Heart left ventricle (tissue), 13 donors: ENCODE measurements at regions not wholly inside any gene's neighbourhood (a gene's known extent, or its start where the extent isn't known, plus 50 kb on each side); places are given as distances from the start of the nearest gene placed in this dataset.

Source experiments
- CTCF ChIP-seq, 12 donors: fragments of 200-600 bp; sonication (generic) in 4 of 12; IDR thresholded peaks; one replicate each; pipeline versions ENCODE4 v1.5.0 to v1.8.0; 2018 to 2022; ENCODE audit warnings: antibody characterized with exemption in 12 of 12, mild to moderate bottlenecking in 5 of 12
- POLR2A ChIP-seq, 2 donors: fragments of 450-650 bp; IDR thresholded peaks; one replicate each; pipeline ENCODE4 v1.6.1; 2017; ENCODE audit warnings: antibody characterized with exemption in 2 of 2, mild to moderate bottlenecking in 2 of 2, moderate library complexity in 2 of 2
- donor health status: ischemic (EF 13 %, LVEDD 7.1; RV severe dilation, severe dysfunction).
- donor health status: DM: no; HTN: yes; CAD: no.
- donor health status: DM: no; HTN: no; CAD: no.
- donor health status: ischemic (EF 25% LVEDD 6.9; RV normal size, moderate dysfunction).
- donor health status: ischemic (EF 25% LVEDD 5.7; RV mildly dilated, moderate dysfunction).
- donor health status: ischemic (EF 35%, LVEDD 5.7; RV mildly dilated, moderate dysfunction).
- donor health status: nonischemic (EF 11% LVEDD 7.7; RV severe dilation, severe dysfunction).
- donor health status: DM: yes; HTN: yes; CAD: no.
- donor health status: PGD.
- donor health status: ischemic (EF 29% LVEDD 5.4; RV normal size, mild dysfunction).
- donor health status: nonischemic (EF 23%, LVEDD 6.1; RV moderate dilation, normal function).

- TF ChIP-seq CTCF (IDR thresholded peaks at IDR 0.05) (no peak), POLR2A (IDR thresholded peaks at IDR 0.05) (no peak)
These were observed 289.0 kb upstream of the XYLT1 start for GRCh38 chr16:17759451-17760390.
